Lower lobe of right lung (tissue), 2 donors: ENCODE measurements at regions not wholly inside any gene's neighbourhood (a gene's known extent, or its start where the extent isn't known, plus 50 kb on each side); places are given as distances from the start of the nearest gene placed in this dataset.

Source experiments
- ATAC-seq, 2 donors: fragments of 200-7000 bp; cut with Tn5 transposase; one replicate each; pipeline ENCODE4 v1.9.1; 2020 to 2022; ENCODE audit warnings: mild to moderate bottlenecking in 2 of 2, moderate library complexity in 2 of 2
- DNase-seq: peaks from one replicate; pipeline ENCODE4 v3.0.0-alpha.2; 2020
- H3K27ac ChIP-seq: fragments of 200-600 bp; one replicate; pipeline ENCODE4 v1.8.0; 2022
- H3K27me3 ChIP-seq: fragments of 200-600 bp; one replicate; pipeline ENCODE4 v1.8.0; 2022; ENCODE audit warnings: low read depth
- H3K36me3 ChIP-seq: fragments of 200-600 bp; one replicate; pipeline ENCODE4 v1.8.0; 2022; ENCODE audit warnings: mild to moderate bottlenecking
- H3K4me1 ChIP-seq: fragments of 200-600 bp; one replicate; pipeline ENCODE4 v1.8.0; 2022
- H3K4me3 ChIP-seq: fragments of 200-600 bp; one replicate; pipeline ENCODE4 v1.8.0; 2022; ENCODE audit warnings: mild to moderate bottlenecking
- H3K9me3 ChIP-seq: fragments of 200-600 bp; one replicate; pipeline ENCODE4 v1.8.0; 2022
- CTCF ChIP-seq: fragments of 200-600 bp; IDR thresholded peaks from one replicate; pipeline ENCODE4 v1.8.0; 2022; ENCODE audit warnings: antibody characterized with exemption, mild to moderate bottlenecking
- intact Hi-C: fragments of 100-400 bp; cut with DNase I; formaldehyde crosslinking; loops from one replicate; pipeline ENCODE4 v1.11.0; 2022
- donor health status: DM: no; HTN: yes; CAD: no; lungs with severe emphysema.

GRCh38 chr14:65824978-65825299, 412.4 kb downstream of the FUT8 start:
- H3K4me3 ChIP-seq, result no peak overlapping the region
- ATAC-seq, result no peak
- H3K9me3 ChIP-seq, result no peaks in the 10 kb centered on the region
- no peak overlapping the region for H3K27ac ChIP-seq
- H3K36me3 ChIP-seq, result no peaks in the 10 kb centered on the region
- no peak for DNase-seq
- H3K4me1 ChIP-seq, result no peaks in the 10 kb centered on the region
- no peaks in the 10 kb centered on the region for H3K27me3 ChIP-seq
- intact Hi-C loops, result loop anchor here (10.0 kb wide), 2 partner anchors 410 to 660 kb away; partner anchors contain the start of gene FUT8
- no peak for TF ChIP-seq CTCF

- H3K4me3 ChIP-seq, result no peak overlapping the region
- H3K9me3 ChIP-seq, result no peaks in the 10 kb centered on the region
- intact Hi-C loops, result loop anchor here (10.0 kb wide), 2 partner anchors 412 to 662 kb away; partner anchors contain the start of gene FUT8
- no peak for ATAC-seq
- H3K4me1 ChIP-seq, result no peaks in the 10 kb centered on the region
- H3K27ac ChIP-seq, result no peak overlapping the region
- no peak for TF ChIP-seq CTCF
- no peak for DNase-seq
- no peaks in the 10 kb centered on the region for H3K36me3 ChIP-seq
- no peaks in the 10 kb centered on the region for H3K27me3 ChIP-seq
Observed at GRCh38 chr14:65826946-65827345, 414.4 kb downstream of the FUT8 start.

- intact Hi-C loops, result loop anchor here (10.0 kb wide), 2 partner anchors 413 to 663 kb away; partner anchors contain the start of gene FUT8
- DNase-seq (no peak), ATAC-seq (no peak)
- Histone ChIP-seq H3K27me3 (no peaks in the 10 kb centered on the region), H3K9me3 (no peaks in the 10 kb centered on the region), H3K36me3 (no peaks in the 10 kb centered on the region), H3K4me1 (no peaks in the 10 kb centered on the region), H3K27ac (no peak overlapping the region), H3K4me3 (no peak overlapping the region)
- no peak for TF ChIP-seq CTCF
Observed at GRCh38 chr14:65827520-65827919, 415.0 kb downstream of the FUT8 start.

- no peaks in the 10 kb centered on the region for H3K36me3 ChIP-seq
- no peak for DNase-seq
- H3K9me3 ChIP-seq, result no peaks in the 10 kb centered on the region
- no peak overlapping the region for H3K27ac ChIP-seq
- no peaks in the 10 kb centered on the region for H3K27me3 ChIP-seq
- no peak for ATAC-seq
- intact Hi-C loops, result loop anchor here (10.0 kb wide), 2 partner anchors 414 to 664 kb away; partner anchors contain the start of gene FUT8
- H3K4me3 ChIP-seq, result no peak overlapping the region
- no peaks in the 10 kb centered on the region for H3K4me1 ChIP-seq
- no peak for TF ChIP-seq CTCF
Observed at GRCh38 chr14:65828396-65828795, 415.9 kb downstream of the FUT8 start.

- no peak overlapping the region for H3K27ac ChIP-seq
- no peaks in the 10 kb centered on the region for H3K4me1 ChIP-seq
- no peaks in the 10 kb centered on the region for H3K9me3 ChIP-seq
- ATAC-seq (no peak), DNase-seq (no peak)
- no peaks in the 10 kb centered on the region for H3K36me3 ChIP-seq
- no peak for TF ChIP-seq CTCF
- H3K4me3 ChIP-seq, result no peak overlapping the region
- intact Hi-C loops, result no loop called here
- no peaks in the 10 kb centered on the region for H3K27me3 ChIP-seq
Observed at GRCh38 chr14:65832431-65833266, 420.1 kb downstream of the FUT8 start.
